EL (cell line): ENCODE measurements at regions not wholly inside any gene's neighbourhood (a gene's known extent, or its start where the extent isn't known, plus 50 kb on each side); places are given as distances from the start of the nearest gene placed in this dataset.
"Not testable (repeated sequence)": the region's sequence is repeated elsewhere in the genome, so short reads cannot be mapped to it uniquely, and the experiment has no call there.

Experiments
- DNase-seq: peaks from one replicate; pipeline ENCODE4 v3.0.0-alpha.2; 2016

DNA sequence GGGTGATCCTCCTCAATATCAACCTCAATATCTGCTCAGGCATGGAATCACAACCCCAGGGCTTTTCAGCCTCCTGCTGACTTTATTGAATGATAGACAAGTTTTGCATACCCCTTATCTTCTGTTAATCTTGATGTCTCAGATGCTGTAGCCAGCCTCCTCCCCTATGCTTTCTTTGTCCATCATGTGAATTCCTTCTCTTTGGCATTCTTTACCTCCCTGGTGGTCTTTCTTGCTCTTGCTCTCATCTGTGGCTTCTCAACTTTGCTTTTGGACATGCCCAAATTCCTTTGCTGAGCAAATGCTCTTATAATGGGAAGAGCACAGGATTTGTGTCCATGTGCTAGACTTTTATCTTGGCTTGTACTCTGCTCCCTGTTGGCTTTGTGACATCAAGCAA is 73.4 kb upstream of the FAM13C start:
- no peak for DNase-seq

GRCh38 chr10:59434463-59435321 is 72.3 kb upstream of the FAM13C start:
- DNase-seq: peak; percentile 9

- no peak for DNase-seq
These were observed 71.5 kb upstream of the FAM13C start for GRCh38 chr10:59433720-59434428.

GRCh38 chr10:59432207-59432900 is 70.0 kb upstream of the FAM13C start:
- no peak for DNase-seq

- DNase-seq: not testable (repeated sequence)
These were observed 51.4 kb upstream of the FAM13C start for GRCh38 chr10:59413795-59414194.
